ENCODE measurements at regions not wholly inside any gene's neighbourhood (a gene's known extent, or its start where the extent isn't known, plus 50 kb on each side); places are given as distances from the start of the nearest gene placed in this dataset.
A peak's percentile ranks its signal among the peaks of the same experiment; 100 is the strongest.

DNA sequence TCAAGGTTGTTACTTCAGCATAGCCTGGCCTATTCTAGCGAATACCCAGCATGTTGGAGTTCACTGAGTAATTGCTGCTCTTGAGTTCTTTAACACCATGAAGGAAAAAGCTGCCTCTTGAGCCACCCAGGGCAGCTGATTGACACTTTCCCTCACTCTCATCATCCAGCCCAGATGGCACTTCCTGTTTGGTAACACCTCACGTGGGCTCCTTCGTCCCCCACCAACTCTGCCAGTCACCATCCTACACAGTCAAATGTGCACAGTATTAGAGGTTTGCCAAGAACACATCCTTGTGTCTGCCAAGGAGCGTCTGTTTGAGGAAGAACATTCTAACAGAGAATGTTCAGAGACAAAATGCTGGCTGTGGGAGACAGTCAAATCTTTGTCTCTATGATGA, 266.3 kb downstream of the RPLP1 start:
- DNase-seq, result no peak

DNA sequence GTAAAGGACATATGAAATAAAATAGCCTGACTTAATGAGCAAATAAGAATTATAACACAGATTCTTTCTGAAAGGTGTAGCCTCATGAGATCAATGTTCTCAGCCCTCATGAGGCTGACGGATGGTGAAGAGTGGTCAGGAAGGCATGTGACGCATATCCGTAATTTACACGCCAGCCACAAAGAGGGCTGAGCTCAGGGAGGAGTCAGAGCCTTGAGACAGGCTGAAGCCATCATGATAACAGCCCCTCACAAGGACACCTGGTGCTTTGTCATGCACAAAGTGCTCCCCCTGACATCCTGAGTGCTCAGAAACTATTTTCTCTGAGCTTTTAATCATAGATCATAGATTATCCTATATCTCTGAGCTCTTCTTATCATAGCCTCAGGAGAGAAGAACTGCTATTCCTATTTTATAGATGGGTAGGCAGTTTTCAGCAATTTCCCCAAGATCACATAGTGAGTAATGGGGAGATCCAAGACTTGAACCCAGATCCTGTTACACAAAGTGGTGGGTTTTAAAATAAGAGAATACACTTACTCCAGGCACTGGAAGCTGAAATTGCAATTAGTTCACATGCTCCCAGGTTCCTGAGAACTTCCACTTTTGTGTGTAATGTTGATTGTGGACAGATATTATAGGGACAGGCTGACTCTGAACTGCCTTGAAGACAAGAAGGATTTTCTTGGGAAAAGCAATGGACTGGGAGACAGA, 267.1 kb downstream of the RPLP1 start:
- DNase-seq, result no peak

DNA sequence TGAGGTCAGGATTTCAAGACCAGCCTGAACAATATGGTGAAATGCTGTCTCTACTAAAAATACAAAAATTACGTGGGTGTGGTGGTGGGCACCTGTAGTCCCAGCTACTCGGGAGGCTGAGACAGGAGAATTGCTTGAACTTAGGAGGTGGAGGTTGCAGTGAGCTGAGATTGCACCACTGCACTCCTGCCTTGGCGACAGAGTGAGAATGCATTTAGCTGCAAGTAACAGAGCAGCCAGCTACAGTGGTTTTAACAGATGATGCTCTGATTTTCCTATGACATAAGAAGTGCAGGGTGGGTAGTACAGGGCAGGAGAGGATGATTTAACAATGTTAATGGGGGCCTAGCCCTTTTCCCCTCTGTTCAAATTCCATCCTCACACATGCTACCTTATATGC, 267.9 kb downstream of the RPLP1 start:
- DNase-seq, result no peak

DNA sequence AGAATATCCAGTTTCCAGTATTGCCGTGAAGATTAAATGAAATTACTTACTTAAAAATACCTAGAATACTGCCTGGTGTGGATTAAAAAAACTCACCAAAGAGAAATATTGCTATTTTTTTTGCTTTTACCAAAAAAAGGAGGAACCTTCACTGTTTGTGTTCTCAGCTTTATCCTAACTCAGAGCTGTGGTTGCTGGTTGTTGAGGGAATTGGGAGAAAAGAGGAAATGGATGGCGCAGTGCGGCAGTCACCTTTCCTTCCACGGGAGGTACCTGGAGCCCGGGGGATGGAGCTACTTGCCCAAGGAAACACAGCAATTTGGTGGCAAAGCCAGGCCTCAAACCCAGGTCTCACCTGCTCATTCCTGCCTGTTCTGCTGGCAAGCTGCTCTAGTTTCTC, 270.3 kb downstream of the RPLP1 start:
- no peak for DNase-seq

DNA sequence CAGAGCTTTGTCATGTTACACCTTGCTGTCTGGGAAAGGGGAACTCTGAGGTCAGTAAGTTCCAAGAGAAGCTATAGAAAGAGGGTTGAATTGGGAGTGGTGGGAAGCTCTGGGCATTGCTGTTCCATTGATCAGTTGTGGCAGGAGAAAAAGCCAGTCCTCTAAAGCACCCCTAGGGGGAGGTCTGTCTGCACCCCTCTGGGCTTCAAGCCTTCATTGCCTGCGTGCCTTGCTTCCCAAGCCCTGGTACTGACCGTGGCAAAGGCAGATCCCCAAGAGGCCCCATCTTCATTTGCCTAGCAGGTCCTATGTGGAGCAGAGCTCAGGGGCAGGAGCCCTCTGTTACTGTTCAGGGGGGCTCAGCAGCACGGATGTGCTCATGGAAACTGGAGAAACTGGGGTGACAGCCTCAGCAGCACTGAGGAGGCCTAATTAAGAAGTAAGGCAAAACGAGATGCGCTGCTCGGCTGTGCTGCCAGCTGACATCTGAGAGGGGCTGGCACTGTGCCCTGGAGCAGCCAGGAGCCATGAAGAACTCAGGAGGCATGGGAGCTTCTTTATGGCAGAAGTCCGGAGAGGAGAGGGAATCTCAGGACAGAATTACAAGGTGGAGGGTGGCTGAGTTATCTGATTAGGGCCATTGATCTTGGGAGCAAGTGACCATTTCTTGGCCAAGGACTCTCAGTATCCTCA, 270.9 kb downstream of the RPLP1 start:
- peak; percentile 46 for DNase-seq

DNA sequence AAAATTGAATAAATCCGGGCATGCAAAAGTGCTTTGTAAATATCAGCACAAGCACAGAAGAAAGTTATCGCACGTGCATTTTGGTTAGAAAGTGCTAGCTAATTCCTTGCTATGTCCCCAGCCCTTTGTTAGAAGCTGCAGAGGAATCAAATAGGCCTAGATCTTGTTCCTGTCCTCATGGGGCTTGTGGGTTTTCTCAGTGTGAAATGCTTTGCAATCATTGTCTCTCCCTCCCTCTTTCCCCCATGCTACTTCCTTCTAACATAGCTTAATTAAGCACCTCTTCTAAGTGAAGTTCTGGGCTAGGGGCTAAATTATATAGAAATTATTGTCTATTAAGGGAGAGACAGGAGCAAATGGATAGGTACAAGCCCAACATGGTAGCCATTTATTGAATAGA, 271.7 kb downstream of the RPLP1 start:
- no peak for DNase-seq

DNA sequence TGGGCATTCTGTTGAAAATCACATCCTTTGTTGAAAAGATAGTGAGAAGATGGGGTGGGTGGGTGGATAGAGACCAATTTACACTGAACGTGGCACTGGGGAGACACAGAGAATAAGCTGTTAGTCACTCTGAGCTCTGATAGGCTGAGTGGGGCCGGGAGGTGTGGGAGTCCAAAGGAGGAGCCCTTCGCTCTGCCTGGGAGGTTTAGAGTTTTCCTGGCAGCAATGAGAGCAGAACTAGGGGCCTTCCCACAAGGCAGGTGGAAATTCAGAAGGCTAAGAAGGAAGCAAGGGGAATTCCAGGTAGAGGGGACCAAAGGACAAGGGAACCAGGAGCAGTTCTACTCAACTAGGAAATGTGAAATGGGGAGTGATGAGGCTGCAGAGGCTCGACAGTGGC, 272.7 kb downstream of the RPLP1 start:
- DNase-seq, result no peak

DNA sequence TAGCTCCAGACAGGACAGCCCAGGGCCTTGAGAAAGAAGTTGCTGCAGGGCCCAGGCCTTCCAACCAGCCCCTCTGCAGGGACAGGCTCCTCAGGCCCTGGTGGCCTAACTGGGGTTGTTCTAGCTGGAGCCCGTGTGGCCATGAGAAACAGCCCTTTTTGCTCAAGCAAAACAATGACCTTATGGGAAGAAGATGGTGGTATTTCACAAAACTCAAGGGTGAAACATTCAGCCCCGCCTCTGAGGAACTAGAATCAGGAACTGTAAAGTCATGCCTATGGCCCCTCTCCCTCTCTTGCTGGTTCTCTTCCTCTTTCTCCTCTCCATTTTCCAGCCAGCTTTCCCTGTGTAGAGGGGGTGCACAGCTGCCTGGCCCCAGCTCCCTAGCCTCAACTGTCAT, 273.3 kb downstream of the RPLP1 start:
- no peak for DNase-seq

DNA sequence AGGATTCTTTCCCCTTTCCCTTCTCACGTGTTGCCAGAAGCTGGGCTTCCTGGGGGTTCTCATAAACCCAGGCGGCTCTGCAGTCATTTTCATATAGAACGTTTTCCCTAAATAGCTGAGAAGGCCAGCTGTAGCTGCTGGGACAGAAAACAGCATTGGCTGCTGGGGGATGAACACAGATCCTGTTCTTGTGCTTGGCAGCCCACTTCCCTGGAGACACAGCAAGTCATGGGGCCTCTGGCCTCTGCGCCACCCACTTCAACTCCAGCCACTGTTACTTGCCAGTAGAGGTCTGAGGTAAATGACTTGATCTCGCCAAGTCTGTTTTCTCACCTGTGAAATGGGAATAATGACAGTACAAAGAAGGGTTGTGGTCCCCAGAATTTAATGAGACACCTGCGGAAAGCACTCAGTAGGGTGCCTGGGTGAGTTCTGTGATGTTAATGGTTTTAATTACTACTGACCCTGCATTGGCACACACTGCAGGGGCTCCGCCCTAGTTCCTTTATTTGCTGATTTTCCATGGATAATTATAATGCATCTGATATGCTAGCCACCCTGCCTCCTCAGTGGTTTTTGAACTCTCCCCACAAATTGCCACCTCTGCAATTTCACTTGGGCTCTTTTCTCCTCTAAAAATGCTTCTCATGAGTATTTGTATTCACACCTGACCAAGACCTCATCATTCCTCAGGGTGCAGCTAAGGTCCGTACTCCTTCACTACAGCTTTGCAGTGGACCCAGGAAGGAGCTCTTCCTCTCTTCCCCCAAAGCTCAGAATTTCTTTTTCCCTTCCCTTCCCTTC, 274.7 kb downstream of the RPLP1 start:
- DNase-seq, result no peak

DNA sequence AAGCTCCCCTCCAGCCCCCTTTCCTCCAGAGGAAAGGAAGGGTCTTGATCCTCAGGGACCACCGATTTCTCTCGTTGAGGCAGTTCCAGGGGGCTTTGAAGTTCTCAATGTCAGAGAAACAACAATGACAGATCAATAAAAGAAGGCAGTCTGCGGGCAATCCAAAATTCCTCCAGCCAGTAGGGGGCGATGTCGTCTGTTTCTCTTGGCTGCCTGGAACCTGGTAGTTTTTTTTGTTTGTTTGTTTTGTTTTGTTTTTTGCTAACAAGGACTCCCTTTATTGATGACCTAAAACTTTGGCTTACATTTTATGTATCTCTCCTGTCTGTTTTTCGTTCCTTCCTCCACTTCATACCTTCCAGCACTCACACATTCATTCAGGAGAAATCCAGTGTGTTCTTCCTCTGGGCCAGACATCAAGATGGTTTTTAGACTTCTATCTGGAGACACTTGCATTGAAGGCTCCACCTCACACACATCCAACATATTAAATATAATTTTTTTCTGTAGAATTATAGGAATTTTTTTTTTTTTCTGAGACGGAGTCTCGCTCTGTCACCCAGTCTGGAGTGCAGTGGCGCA, 276.6 kb downstream of the RPLP1 start:
- DNase-seq, result no peak

DNA sequence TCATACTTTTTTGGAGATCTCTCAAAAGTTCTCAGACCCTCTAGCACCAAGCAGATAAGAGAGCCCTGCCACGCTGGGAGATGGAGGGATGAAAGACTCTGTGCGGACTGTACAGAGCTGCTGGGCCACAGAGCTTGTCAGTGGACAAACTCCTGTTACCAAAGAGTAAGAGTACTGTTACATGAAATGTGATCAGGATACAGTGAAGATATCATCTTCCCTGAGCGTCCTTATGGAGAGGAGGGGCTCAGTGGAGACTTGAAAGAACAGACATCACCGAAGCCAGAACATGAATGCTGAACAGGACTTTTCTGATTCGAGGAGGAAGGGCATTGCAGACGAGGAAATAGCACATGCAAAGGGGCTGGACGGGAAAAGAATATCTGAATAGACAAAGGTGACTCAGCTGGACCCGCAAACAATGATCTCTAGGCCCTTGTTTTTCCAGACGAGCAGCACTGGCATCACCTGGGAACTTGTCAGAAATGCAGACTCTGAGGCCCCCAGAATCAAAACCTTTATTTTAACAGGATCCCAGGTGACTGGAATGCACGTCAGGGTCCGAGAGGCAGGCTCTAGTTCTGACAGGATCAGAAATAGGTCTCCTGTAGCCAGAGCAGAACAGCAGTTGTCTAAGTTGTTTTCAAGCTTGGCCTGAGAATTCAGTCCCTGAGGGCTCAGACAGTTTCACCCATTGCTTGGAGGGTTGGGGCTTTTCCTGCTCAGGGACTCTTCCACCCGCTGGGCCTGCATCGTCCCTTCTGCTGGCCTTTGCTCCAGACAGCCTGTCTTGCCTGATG, 277.9 kb downstream of the RPLP1 start:
- DNase-seq, result no peak

DNA sequence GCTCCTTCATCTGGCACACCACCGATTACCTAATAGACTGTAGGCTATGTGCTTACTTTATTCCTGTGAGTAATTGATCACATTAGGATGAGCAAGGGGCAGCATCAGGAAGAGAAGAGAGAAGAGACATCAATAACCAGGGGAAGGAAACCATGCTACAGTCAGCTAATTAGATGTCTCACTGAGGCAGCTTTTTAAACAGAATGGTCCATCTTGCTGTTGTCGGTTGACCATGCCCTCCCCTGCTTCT, 278.4 kb downstream of the RPLP1 start:
- DNase-seq, result no peak

DNA sequence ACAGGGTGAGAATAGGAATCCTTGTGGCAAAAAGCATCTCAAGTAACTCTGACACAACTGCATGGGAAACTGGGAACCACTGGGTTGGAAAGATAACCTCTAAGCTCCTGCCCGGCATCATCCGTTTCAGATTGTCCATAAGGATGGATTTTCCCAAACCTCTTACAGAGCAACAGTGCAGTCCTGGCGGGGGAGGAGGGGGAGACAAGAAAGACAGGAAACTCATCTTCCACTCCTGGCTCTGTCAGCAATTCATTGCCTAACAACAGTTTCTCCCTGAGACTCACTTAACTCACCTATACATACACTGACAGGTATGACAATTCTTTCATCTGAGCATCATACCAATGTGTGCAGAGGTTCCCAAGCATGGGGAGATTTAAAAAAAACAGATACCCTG, 279.0 kb downstream of the RPLP1 start:
- no peak for DNase-seq

DNA sequence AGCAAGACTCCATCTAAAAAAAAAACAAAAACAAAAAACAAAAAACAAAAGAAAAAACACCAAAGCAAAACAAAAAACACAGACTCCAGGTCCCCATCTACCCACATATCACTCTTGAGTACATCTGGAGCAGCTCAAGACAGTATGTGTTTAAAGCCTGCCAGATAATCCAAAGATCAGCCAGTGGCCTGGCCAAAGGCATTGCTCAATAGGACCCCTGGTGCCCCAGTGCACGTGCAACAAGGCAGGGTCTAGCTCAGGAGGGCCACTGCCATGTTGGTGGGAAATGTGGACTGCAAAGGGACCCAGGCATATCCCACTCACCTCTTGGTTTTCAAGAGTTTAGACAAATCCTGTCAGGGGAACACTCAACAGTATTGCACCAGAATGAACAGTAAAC, 279.5 kb downstream of the RPLP1 start:
- no peak for DNase-seq

DNA sequence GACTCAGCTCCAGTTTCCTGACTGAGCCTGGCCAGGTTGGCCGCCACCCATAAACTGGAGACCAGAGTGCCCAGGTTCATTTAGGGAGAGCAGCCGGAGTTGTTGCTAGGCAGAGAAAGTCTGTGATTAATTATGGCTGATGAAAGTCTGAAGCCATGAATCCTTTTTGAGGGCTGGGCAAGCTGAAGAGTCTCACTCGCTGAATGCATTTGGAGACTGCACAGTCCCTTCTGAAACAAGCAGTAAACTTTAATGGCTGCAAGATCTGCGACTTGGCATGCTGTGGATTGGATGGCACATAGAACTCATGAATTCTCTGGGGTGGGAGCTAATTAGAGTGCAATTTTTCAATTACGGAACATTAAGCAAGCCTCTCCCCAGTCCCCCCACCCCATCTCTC, 282.1 kb downstream of the RPLP1 start:
- no peak for DNase-seq

DNA sequence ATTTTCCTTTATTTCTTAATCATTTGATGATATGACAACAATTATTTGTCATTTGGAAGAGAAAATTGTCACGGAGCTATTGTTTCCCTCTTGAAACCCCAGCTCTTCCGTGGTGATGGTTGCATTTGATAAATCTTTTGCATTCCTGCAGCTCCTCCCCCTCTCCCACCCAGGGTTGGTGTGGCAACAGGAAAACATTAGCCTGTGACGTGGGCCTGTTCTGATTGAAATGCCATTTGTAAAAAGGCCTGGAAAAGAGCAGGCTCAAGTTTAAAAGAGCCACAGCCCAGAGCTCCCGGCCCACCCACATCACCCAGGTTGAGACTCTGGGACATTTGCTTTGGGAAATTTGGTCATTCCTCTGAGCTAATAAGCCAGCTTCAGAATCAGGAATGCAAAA, 282.5 kb downstream of the RPLP1 start:
- DNase-seq, result no peak

DNA sequence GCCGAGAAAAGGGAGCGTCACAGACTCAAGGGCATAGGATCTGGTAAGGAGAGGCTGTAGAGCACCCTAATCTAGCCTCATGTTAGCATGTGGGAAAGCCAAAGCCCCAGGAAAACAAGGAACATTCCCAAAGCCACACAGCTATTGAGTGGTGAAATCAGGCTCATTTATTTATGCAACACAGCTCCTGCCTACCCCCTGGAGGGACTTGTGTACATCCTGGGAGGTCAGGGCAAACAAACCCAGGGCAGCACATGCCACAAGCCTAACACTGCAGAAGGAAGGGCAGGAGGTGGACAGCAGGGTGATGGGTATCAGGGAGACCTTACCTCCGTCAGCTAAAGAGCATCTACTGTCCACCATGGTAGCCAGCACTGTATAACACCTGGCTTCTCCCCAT, 283.5 kb downstream of the RPLP1 start:
- no peak for DNase-seq

DNA sequence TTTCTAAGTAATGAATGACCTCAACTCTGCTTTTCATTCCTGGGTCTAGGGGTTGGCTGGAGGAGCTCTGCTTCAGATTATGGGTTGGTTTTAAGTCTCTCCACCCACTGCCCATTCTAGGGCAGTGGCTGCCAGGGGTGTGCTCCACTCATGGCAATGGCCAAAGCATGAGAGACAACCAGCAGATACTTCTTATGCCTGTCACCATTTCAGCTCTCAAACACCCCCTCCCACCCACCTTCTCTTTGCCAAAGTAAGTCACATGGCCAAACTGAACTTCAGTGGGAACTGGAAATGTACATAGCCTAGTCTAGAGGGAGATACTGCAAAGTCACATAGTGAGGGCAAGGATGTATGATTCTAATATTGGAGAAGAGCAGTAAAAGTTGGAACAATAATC, 285.3 kb downstream of the RPLP1 start:
- no peak for DNase-seq

DNA sequence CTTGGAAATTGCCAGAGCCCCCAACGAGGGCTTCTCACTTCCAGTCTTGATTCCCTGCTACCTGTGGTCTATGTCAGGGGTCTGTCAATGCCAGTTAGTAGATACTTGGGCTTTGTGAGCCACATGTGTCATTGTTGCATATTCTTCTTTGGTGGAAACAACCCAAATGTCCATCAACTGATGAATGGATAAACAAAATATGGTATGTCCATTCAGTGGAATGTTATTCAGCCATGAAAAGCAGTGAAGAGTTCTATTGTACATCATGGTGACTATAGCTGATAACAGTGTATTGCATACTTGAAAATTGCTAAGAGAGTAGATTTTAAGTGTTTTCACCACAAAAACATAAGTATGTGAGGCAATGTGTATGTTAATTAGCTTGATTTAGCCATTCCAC, 288.1 kb downstream of the RPLP1 start:
- no peak for DNase-seq

DNA sequence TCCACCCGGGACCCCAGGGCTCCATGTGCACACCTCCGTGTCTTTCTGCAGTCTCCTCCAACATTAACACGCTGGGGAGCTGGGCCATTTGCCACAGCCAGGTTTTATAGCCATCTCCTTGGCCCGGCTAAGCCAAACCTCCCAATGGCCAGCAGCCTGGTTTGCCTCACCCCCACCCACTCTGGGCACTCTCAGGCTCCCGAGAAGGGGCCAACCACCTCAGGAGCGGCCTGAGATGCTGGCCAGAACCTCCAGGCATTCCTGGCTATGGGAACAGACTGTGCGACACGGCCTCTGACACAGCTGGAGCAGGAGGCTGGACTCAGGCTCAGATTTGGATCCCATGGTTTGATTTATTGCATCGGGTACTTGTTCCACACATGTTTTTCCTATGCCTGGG, 289.7 kb downstream of the RPLP1 start:
- DNase-seq, result no peak

DNA sequence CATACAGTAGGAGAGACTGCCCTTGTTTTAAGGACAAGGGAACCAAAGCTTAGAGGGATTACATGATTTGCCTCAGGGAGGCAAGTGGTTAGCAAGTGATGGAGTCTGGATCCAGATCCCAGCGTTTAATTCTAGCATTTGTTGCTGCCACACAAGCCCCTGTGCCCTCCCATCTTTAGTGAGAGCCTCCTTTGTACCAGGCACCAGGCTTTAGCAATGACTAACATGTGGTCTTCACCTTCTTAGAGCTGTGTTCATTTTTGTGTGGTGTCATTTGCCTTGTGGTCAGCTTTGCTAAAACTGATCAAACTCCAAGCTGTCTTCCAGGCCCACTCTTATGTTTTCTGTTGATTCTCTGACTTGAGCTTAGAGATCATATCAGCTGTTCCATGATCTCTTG, 290.5 kb downstream of the RPLP1 start:
- DNase-seq, result no peak

DNA sequence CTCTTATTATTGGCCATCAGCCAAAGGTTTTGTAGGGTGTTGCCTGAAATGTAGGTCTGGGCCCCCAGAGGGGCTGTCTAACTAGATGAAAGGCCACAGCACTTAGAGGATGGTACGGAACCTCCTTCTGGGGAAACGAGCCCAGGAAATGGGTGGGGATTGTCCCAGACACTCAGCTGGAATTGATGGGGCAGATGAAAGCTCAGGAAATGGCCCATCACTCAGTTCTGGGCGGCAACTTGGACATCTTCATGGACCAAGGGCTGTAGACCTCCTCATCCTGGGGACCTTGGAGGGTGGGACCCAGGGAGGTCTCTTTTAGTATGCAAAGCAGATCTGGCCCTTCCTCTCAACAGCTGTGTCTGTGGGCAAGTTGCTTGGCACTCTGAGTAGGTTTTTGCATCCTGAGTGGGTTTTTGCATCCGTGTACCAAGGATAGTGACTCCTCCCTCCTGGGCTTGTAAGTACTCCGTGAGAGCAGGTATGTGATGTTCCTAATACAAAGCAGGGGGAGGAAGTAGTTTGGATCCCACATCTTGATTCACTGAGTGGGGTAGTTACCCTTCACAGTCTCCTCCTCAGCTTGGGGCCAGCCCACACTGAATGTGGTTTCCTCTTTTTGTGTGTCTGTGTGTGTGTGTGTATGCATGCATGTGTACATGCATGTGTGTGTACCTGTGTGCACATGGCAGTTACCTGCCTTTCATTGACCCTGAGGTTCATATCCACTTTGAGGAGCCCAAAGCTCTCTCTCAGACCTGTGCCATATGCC, 292.0 kb downstream of the RPLP1 start:
- no peak for DNase-seq
